ENCODE measurements at regions not wholly inside any gene's neighbourhood (a gene's known extent, or its start where the extent isn't known, plus 50 kb on each side); places are given as distances from the start of the nearest gene placed in this dataset.

DNA sequence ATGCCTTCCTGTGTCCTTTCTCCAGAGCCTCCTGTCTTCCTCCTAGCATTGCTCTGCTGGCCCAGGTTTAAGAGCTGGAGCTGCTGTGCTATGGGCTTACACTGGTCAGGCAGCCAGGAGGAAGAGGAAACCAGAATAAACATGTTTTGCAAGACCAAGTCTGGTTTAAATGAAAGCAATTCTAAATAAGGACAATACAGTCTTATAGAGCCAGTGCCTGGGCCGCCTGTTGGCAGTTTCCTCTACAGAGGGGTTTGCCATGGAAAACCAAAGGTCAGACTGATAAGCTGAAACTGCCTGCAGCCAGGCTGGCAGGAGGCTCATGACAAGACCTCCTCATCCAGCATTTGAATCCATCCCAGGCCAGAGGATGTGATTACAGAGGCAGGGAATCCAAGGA is 92.9 kb upstream of the FGGY start:
- TF ChIP-seq EZH2phosphoT487 (IDR thresholded peaks at IDR 0.05; ENCODE audit: low read depth, severe bottlenecking, unreplicated experiment), result no peak
- no peak for TF ChIP-seq EZH2 (IDR thresholded peaks at IDR 0.05; ENCODE audit: borderline replicate concordance)

All from hepatocyte (in vitro differentiated cells).